ENCODE measurements at regions not wholly inside any gene's neighbourhood (a gene's known extent, or its start where the extent isn't known, plus 50 kb on each side); places are given as distances from the start of the nearest gene placed in this dataset.

DNA sequence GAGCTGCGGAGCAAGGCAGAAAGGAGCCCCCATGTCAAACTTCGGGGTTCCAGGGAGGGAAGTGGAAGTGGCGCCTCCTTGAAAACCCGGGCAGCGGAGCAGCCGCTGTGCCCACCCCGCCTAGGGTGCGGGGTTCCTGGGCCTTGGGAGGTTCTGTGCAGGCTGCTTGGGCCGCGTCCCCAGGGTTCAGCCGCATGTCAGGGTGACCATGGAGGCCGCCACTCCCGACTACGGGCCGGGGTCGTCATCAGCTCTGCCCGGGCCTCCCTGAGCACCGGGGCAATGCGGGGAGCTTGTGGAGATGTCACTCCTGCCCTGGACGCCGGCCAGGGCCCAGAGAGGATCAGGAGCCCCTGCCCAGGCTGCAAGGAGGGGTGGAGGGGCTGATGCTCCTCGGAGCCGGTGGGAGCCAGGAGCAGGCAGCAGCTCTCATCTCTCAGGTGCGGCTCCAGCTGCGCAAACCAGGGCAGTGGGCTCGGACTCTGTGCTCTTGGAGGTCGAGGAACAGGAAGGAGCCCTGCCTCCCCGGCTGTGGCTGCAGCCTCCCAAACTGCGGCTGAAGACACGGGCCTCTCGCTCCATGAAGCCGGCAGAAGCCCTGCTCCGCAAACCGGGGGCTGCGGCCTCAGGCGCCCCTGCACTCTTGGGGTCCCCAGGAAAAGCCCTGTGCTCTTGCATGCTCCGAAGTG is 1286.5 kb downstream of the TMEM121 start (continued):
- no peak for TF ChIP-seq POLR2AphosphoS5 (IDR thresholded peaks at IDR 0.05; ENCODE audit: low read depth, low read length)
- no peak for TF ChIP-seq SP4 (IDR thresholded peaks at IDR 0.05; ENCODE audit: low read length)
- TF ChIP-seq NRF1 (IDR thresholded peaks at IDR 0.05; ENCODE audit: low read depth, low read length), result no peak
- no peak for TF ChIP-seq TEAD4 (IDR thresholded peaks at IDR 0.05; ENCODE audit: low read depth, low read length)
- TF ChIP-seq KDM5A (IDR thresholded peaks at IDR 0.05; ENCODE audit: low read length), result no peak

Data from H1 (cell line).